Effector memory CD4-positive, alpha-beta T cell (primary cell): ENCODE measurements at regions not wholly inside any gene's neighbourhood (a gene's known extent, or its start where the extent isn't known, plus 50 kb on each side); places are given as distances from the start of the nearest gene placed in this dataset.

Source experiments
- DNase-seq, 3 donors: peaks; one replicate each; pipeline ENCODE4 v3.0.0-alpha.2; 2020
- H3K27ac ChIP-seq: 2 replicates; pipeline ENCODE4 v1.7.0; 2013; ENCODE audit warnings: mild to moderate bottlenecking, low read length, moderate library complexity; ENCODE audit not compliant: insufficient read depth, poor library complexity, severe bottlenecking
- H3K27me3 ChIP-seq: replicated peaks from 2 replicates; pipeline ENCODE4 v1.7.0; 2013; ENCODE audit warnings: mild to moderate bottlenecking, low read length; ENCODE audit not compliant: insufficient read depth, control insufficient read depth, poor library complexity, severe bottlenecking
- H3K36me3 ChIP-seq: 2 replicates; pipeline ENCODE4 v1.7.0; 2013; ENCODE audit warnings: mild to moderate bottlenecking, low read length, moderate library complexity; ENCODE audit not compliant: control insufficient read depth, insufficient read depth
- H3K4me1 ChIP-seq: 2 replicates; pipeline ENCODE4 v1.7.0; 2013; ENCODE audit warnings: low read length, mild to moderate bottlenecking; ENCODE audit not compliant: control insufficient read depth, insufficient read depth, poor library complexity, severe bottlenecking
- H3K4me3 ChIP-seq: 2 replicates; pipeline ENCODE4 v1.7.0; 2013; ENCODE audit warnings: low read length, low read depth, mild to moderate bottlenecking; ENCODE audit not compliant: insufficient read depth, poor library complexity, severe bottlenecking
- H3K9me3 ChIP-seq: 2 replicates; pipeline ENCODE4 v1.7.0; 2013; ENCODE audit warnings: mild to moderate bottlenecking, low read length, moderate library complexity; ENCODE audit not compliant: control insufficient read depth

- no peaks in the 10 kb centered on the region for H3K36me3 ChIP-seq
- no peak for DNase-seq
- H3K4me3 ChIP-seq, result no peak overlapping the region
- H3K27ac ChIP-seq, result no peak overlapping the region
- H3K4me1 ChIP-seq, result no peaks in the 10 kb centered on the region
- H3K9me3 ChIP-seq, result no peaks in the 10 kb centered on the region
- H3K27me3 ChIP-seq, result no peaks in the 10 kb centered on the region
Observed at GRCh38 chr10:75347186-75347585, 54.4 kb downstream of the ZNF503 start.

- Histone ChIP-seq H3K9me3 (no peaks in the 10 kb centered on the region), H3K4me1 (no peaks in the 10 kb centered on the region), H3K27ac (no peak overlapping the region), H3K4me3 (no peak overlapping the region), H3K36me3 (no peaks in the 10 kb centered on the region), H3K27me3 (no peaks in the 10 kb centered on the region)
- no peak for DNase-seq
Observed at GRCh38 chr10:75345738-75346137, 55.8 kb downstream of the ZNF503 start.

- Histone ChIP-seq H3K27me3 (no peaks in the 10 kb centered on the region), H3K36me3 (no peaks in the 10 kb centered on the region), H3K27ac (no peak overlapping the region), H3K4me1 (no peaks in the 10 kb centered on the region), H3K9me3 (no peaks in the 10 kb centered on the region), H3K4me3 (no peak overlapping the region)
- DNase-seq, result no peak
Observed at GRCh38 chr10:75344170-75344569, 57.4 kb downstream of the ZNF503 start.

- Histone ChIP-seq H3K9me3 (no peaks in the 10 kb centered on the region), H3K27ac (no peak overlapping the region), H3K36me3 (no peaks in the 10 kb centered on the region), H3K27me3 (no peaks in the 10 kb centered on the region), H3K4me1 (no peaks in the 10 kb centered on the region), H3K4me3 (no peak overlapping the region)
- DNase-seq, result no peak
Observed at GRCh38 chr10:75342397-75342796, 59.2 kb downstream of the ZNF503 start.

- DNase-seq, result no peak
- Histone ChIP-seq H3K36me3 (no peaks in the 10 kb centered on the region), H3K4me1 (no peaks in the 10 kb centered on the region), H3K4me3 (no peak overlapping the region), H3K9me3 (no peaks in the 10 kb centered on the region), H3K27ac (no peak overlapping the region), H3K27me3 (peaks cover 4% of the 10 kb centered on the region)
Observed at GRCh38 chr10:75335983-75336382, 65.6 kb downstream of the ZNF503 start.

GRCh38 chr10:75335191-75335590 is 66.4 kb downstream of the ZNF503 start:
- Histone ChIP-seq H3K27me3 (peaks cover 4% of the 10 kb centered on the region), H3K27ac (no peak overlapping the region), H3K36me3 (no peaks in the 10 kb centered on the region), H3K4me3 (no peak overlapping the region), H3K4me1 (no peaks in the 10 kb centered on the region), H3K9me3 (no peaks in the 10 kb centered on the region)
- no peak for DNase-seq

GRCh38 chr10:75334720-75335119 is 66.8 kb downstream of the ZNF503 start:
- Histone ChIP-seq H3K9me3 (no peaks in the 10 kb centered on the region), H3K4me3 (no peak overlapping the region), H3K4me1 (no peaks in the 10 kb centered on the region), H3K27me3 (peaks cover 4% of the 10 kb centered on the region), H3K36me3 (no peaks in the 10 kb centered on the region), H3K27ac (no peak overlapping the region)
- no peak for DNase-seq

- no peak for DNase-seq
- no peak overlapping the region for H3K27ac ChIP-seq
- no peaks in the 10 kb centered on the region for H3K9me3 ChIP-seq
- no peaks in the 10 kb centered on the region for H3K4me1 ChIP-seq
- H3K36me3 ChIP-seq, result no peaks in the 10 kb centered on the region
- peaks cover 4% of the 10 kb centered on the region for H3K27me3 ChIP-seq
- no peak overlapping the region for H3K4me3 ChIP-seq
Observed at GRCh38 chr10:75332081-75332480, 69.5 kb downstream of the ZNF503 start.

- Histone ChIP-seq H3K36me3 (no peaks in the 10 kb centered on the region), H3K9me3 (no peaks in the 10 kb centered on the region), H3K4me3 (no peak overlapping the region), H3K4me1 (no peaks in the 10 kb centered on the region), H3K27me3 (peaks cover 4% of the 10 kb centered on the region), H3K27ac (no peak overlapping the region)
- DNase-seq, result no peak
Observed at GRCh38 chr10:75331081-75331480, 70.5 kb downstream of the ZNF503 start.

GRCh38 chr10:75329190-75329745 is 72.3 kb downstream of the ZNF503 start:
- Histone ChIP-seq H3K4me3 (no peak overlapping the region), H3K36me3 (no peaks in the 10 kb centered on the region), H3K9me3 (no peaks in the 10 kb centered on the region), H3K27ac (no peak overlapping the region), H3K27me3 (peaks cover 4% of the 10 kb centered on the region), H3K4me1 (no peaks in the 10 kb centered on the region)
- no peak for DNase-seq
